GM11168 (cell line): ENCODE measurements at regions not wholly inside any gene's neighbourhood (a gene's known extent, or its start where the extent isn't known, plus 50 kb on each side); places are given as distances from the start of the nearest gene placed in this dataset.

Experiments used
- in situ Hi-C: fragments of 300-500 bp; cut with MboI; formaldehyde crosslinking; loops from one replicate; pipeline ENCODE4 v1.12.0; 2022; ENCODE audit warnings: low sequenced_read_pairs; ENCODE audit not compliant: unreplicated experiment

DNA sequence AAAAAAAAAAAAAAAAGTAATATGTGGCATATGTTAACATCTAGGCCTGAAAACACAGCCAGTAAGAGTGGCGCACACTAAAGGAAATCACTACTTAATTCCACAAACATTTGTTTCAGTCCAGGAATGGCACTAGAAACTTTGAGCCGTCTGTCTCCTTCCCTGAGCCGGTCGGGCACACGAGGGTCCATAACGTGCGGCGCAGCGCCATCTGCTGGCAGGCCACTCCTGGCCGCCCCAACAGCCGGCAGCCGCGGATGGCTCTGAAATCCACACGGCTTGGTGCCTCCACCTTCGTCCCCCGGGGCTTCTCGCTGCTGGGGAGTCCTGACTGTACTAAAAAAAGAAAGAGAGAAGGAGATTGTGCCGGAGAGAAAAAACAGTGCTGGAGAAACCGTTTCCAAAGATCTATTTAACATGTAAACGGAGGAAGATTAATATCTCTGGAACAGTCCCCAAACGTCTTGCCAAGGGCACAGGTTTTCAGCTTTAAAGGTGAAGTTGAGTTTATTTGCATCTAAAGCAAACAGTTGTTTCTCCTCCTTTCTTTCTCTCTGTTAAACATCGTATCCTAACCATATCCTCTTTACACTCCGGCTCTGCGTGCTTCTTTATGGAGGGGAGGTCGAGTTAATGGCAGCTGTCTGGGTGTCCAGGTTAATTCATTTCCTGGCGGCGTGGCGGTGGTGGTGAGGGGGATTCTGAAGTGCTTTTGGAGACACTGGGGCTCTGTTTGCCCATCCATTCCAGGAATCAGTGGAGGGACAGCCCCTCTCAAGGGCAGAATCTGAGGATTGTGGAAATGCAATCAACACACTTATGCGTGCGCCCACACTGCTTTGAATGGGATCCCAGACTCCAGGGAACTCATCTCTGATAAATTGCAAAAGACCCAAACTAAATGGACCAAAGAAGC lies 611.3 kb upstream of the SALL1 start:
- in situ Hi-C loops, result no loop called here

- in situ Hi-C loops, result no loop called here
Observed at GRCh38 chr16:51761001-51761400, 609.9 kb upstream of the SALL1 start.

DNA sequence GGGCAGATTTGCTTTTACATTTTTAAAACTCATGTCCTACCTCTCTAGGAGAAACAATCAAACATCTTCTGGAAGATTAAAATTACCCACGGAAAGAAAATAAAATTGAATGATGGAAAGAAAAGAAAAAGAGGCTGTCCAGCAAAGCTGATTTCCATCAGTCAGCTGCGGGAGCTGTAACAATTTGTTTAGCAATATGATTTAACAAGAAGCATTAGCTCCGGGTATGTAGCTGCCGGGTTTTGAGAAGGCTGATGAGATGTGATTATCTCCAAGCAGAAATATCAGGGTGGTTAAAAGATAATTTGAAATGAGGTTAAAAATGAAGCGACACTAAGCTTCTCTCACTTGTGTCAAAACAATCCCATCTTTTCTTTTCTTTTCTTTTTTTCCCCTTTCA lies 608.9 kb upstream of the SALL1 start:
- in situ Hi-C loops, result no loop called here

GRCh38 chr16:51759329-51759728 lies 608.3 kb upstream of the SALL1 start:
- in situ Hi-C loops, result no loop called here

DNA sequence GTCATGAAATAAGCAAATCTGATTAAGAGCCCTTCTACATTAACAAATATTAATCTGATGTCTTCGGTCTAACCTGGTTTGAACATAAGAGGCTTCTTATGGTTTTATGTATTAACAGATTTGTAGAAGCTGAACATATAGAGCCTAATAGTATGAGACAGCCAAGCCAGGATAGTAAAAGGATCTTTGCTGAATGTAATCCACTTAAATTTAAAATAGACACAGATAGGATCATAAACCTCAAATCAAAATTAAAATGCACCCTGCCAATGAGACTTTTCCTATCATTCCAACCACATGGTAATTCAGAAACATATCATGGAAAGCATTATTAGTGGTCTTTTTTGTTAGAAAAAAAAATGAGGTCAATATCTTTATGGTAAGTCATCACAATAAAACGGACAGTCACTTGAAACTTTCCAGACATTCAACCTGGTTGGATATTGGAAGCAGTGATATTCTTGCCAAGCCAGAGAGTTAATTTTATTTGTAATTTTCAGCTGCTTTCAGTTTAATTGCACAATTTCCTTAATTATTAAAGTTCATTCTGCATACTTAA lies 606.9 kb upstream of the SALL1 start:
- in situ Hi-C loops, result no loop called here

DNA sequence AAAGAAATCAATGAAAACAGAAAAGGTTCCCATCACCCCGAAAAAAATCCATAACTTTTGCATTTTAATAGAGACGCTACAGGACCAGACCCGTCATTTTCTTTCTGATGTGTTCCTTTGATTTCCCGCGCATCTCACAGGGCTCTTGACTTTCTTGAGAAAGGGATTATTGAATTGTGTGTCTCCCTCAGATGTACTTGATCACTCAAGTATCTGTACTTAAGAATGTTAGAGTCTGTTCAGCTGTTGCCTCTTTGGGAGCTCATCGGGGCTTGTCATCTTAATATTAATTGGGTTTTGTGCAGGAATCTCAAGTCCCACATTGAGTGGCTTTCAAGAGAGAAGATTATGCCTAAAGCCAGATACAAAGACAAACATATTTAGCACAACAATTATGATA lies 606.4 kb upstream of the SALL1 start:
- in situ Hi-C loops, result no loop called here

DNA sequence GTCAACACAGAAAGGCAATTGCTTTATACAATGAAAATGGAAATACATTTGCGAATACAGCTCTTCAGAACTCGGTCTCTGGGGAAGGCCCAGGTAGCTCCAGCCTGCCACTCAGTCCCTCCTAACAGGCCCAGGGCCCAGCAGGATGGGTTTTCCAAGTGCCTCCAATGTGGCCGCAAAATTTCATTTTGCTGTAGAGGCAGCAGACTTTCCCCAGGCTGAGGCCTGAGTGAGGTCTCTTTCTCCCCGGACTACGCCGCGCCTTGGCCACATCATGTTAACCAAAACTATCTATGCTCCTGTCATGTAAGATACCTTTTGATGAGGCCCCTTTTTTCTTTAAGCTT lies 606.0 kb upstream of the SALL1 start:
- in situ Hi-C loops, result no loop called here

DNA sequence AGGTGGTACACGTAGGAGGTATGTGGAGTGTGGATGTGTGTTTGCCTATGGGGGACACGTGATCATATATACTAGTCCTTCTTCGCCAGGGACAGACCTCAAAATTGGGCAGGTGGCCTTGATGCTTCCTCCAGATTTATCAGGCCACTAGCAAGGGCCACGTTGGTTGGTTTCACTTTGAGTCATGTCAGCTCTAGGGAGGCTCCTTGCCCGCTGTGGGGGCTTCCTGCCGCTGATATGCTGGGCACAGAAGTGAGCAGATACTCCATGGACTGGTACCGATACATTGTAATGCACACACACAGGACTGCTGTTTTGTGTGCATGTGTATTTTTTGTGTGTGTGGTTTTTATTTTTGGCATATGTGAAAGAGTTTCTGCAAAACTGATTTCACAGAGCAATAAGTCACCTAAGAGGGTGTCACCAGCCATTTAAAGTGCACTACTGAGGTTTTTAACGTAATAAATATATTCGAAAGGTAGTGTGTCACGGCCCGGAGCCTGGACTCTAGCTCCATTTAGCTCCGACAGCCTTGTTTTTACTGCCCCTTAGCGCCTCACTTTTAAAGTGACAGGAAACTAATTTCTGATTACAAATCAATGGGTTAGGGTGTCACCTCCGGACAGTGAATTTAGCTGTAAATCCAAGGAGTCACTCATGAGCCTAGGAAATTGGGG lies 605.5 kb upstream of the SALL1 start:
- in situ Hi-C loops, result no loop called here

DNA sequence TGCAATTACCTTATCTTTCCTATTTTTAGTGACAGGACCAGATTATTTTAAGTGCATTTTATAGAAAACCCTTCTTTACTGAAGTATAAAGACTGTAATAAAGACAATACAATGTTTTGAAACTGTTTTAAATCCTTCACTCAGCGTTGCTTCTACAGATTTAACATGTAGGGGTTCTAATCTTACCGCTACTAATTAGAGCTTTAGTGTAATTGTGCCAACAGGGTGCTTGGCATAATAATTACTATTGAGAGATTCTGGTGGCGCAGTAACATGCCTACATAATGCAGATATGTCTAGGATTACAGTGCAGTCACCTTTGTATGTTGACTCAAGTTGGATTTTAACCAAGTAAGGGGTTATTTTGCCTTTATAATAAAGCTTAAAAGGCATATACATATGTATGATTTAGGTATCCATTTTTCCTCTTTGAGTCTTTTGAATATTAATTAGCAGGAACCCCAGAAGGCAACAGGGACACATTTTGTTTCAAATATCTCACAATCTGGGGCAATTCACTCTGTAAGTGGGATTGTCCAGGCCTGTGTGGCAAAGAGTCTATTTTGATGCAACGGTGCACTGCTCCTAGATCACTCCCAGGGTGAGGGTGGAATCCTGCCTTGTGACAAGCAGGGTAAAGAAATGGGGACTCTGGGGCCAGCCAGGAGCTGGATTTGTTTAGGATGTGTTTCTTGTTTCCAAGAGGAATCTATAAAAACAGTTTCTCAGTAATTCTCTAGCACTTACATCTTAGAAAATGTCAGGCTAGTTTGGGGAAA lies 604.7 kb upstream of the SALL1 start:
- in situ Hi-C loops, result no loop called here

DNA sequence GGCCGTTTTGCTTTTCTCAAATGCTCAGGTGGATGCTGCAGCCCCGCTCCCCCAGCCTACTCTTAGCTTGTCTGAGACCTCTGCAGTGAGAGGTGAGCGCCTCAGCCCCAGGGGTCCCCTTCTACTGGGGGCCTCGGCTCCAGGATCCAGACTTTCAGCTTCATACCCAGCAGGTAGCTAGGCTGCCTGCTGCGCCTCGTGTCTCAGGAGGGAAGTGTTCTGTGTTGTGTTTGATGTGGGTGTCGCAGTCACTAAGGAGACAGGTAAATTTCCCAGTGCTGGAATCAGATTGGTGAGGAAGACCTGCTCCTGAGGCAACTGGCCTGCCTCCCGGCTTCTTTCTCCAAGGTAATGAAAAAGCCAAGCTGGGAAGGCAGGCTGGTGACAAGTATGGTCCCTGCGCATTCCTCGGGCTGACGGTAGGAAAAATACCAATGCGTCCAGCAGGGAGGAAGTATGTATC lies 604.0 kb upstream of the SALL1 start:
- in situ Hi-C loops, result no loop called here

GRCh38 chr16:51753467-51754127 lies 602.5 kb upstream of the SALL1 start:
- in situ Hi-C loops, result no loop called here

DNA sequence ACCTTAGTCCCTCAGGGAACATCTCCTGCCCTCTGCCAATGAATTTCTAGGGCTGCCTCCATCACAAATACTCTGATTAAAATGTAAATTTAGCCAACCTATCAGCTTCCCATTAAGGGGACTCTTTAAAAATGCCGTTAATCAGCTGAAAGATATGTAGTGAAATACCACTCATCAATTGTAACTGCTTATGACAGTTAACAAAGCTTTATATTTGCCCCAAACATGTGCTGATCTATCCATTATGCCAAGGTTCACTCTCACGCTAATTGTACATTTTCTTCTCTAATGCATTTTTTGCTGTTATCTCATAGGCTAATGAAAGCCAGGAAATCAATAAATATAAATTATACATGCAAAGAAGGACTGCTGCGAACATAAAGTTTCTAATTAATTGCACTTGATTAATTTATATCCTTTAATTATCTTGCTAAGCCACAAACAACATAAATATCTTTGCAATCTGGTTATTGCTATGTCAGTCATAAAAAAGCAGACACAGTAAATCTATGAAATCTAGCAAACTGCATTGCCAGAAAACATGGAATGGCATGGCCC lies 601.4 kb upstream of the SALL1 start:
- in situ Hi-C loops, result no loop called here

- in situ Hi-C loops, result no loop called here
Observed at GRCh38 chr16:51747329-51747728, 596.3 kb upstream of the SALL1 start.

GRCh38 chr16:51734220-51734619 lies 583.1 kb upstream of the SALL1 start:
- in situ Hi-C loops, result no loop called here

GRCh38 chr16:51733181-51733580 lies 582.1 kb upstream of the SALL1 start:
- in situ Hi-C loops, result no loop called here

DNA sequence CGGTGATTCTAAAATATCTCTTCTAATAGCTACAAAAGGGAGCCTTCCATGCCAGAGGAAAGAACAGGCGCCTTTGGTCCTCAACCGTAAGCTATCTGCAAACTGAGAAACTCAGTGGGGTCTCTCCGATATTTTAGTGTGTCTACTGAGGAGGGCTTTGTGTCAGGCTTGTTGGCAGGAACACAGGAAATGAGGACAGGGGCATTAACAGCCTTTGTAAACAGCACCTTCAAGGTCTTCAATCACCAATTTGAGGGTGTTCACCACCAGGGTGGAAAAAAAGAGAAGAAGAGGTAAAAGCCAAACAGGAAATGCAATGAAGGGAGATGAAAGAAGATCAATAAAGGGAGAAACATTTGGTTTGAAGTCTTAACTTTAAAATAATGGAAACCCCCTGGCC lies 580.1 kb upstream of the SALL1 start:
- in situ Hi-C loops, result no loop called here

GRCh38 chr16:51723036-51723724 lies 572.1 kb upstream of the SALL1 start:
- in situ Hi-C loops, result no loop called here

GRCh38 chr16:51722467-51722866 lies 571.4 kb upstream of the SALL1 start:
- in situ Hi-C loops, result no loop called here

- in situ Hi-C loops, result no loop called here
Observed at GRCh38 chr16:51719376-51719775, 568.3 kb upstream of the SALL1 start.
